ENCODE measurements at regions not wholly inside any gene's neighbourhood (a gene's known extent, or its start where the extent isn't known, plus 50 kb on each side); places are given as distances from the start of the nearest gene placed in this dataset.

DNA sequence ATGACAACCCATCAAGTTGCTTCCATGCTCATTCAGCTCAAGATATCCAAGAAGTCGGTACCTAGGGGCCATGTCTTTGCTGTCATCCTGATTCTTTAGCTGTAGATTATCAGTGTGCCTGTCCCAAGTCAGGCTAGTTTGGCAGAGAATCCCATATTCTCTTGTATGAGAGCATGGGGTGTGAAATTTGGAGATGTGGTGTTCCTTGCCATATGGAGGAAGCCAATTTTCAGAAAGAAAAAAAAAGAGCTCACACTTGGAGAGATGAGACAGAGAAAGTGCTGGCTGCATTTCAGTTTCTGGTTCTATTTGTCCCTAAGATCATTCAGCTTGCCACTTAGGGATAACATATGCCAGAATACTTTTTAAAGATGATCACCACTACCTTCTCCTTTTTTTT is 52.3 kb upstream of the SLC4A7 start:
- H3K27ac ChIP-seq (ENCODE audit: low read depth, low read length), result no peak overlapping the region
- 83 to 88% (median 83%) methylated on average over 1 of the region's 1 CpG for WGBS, 3 donors

DNA sequence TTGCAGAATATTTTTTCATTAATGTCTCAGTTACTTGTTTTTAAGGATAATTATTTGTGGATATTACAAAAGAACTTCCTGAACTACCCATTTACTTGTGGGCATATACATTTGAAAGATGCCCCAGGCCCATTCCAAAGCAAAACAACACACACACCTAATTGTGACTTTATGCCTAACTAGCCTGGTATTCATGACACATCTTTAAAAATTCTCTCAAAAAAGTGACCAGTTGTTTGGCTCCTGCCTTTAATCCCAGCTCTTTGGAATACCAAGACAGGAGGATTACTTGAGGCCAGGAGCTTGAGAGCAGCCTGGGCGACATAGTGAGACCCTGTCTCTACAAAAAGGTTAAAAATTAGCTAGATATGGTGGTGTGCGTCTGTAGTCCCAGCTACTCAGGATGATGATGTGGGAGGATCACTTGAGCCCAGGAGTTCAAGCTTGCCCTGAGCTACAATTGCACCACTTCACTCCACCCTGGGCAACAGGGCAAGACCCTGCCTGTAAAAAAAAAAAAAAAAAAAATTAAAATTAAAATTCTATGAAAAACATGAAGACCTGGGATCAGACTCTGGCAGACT is 51.7 kb upstream of the SLC4A7 start:
- no peak overlapping the region for H3K27ac ChIP-seq (ENCODE audit: low read depth, low read length)
- WGBS, 3 donors, result 56 to 93% (median 92%) methylated on average over 2 of the region's 2 CpGs

- H3K27ac ChIP-seq (ENCODE audit: low read depth, low read length), result no peak overlapping the region
- WGBS, 3 donors, result 42 to 49% (median 46%) methylated on average over 10 of the region's 10 CpGs
Observed at GRCh38 chr3:27533718-27534573, 49.8 kb upstream of the SLC4A7 start.
